ENCODE measurements at regions not wholly inside any gene's neighbourhood (a gene's known extent, or its start where the extent isn't known, plus 50 kb on each side); places are given as distances from the start of the nearest gene placed in this dataset.

- no peak for TF ChIP-seq EZH2 (IDR thresholded peaks at IDR 0.05; ENCODE audit: borderline replicate concordance, low read depth, low read length, poor library complexity, severe bottlenecking)
- no peak for TF ChIP-seq CTCF (conservative IDR thresholded peaks at IDR 0.05; ENCODE audit: low read depth, low read length)
Measured at GRCh38 chr7:156099085-156099484, 286.8 kb upstream of the SHH start.
